Fibroblast of mammary gland (primary cell): ENCODE measurements at regions not wholly inside any gene's neighbourhood (a gene's known extent, or its start where the extent isn't known, plus 50 kb on each side); places are given as distances from the start of the nearest gene placed in this dataset.

ENCODE experiments used
- DNase-seq: peaks from one replicate; pipeline ENCODE4 v3.0.0-alpha.2; 2010; ENCODE audit warnings: low read depth
- H3K4me3 ChIP-seq: 2 replicates; pipeline ENCODE4 v1.5.1; 2011; ENCODE audit warnings: low read depth, mild to moderate bottlenecking, low read length, moderate library complexity; ENCODE audit not compliant: control insufficient read depth
- TF ChIP-seq, protein P1 (sequence below): conservative IDR thresholded peaks from 2 replicates; pipeline ENCODE4 v1.5.1; 2011; ENCODE audit warnings: low read depth, low read length, inconsistent platforms; ENCODE audit not compliant: control insufficient read depth, insufficient read depth

DNA sequence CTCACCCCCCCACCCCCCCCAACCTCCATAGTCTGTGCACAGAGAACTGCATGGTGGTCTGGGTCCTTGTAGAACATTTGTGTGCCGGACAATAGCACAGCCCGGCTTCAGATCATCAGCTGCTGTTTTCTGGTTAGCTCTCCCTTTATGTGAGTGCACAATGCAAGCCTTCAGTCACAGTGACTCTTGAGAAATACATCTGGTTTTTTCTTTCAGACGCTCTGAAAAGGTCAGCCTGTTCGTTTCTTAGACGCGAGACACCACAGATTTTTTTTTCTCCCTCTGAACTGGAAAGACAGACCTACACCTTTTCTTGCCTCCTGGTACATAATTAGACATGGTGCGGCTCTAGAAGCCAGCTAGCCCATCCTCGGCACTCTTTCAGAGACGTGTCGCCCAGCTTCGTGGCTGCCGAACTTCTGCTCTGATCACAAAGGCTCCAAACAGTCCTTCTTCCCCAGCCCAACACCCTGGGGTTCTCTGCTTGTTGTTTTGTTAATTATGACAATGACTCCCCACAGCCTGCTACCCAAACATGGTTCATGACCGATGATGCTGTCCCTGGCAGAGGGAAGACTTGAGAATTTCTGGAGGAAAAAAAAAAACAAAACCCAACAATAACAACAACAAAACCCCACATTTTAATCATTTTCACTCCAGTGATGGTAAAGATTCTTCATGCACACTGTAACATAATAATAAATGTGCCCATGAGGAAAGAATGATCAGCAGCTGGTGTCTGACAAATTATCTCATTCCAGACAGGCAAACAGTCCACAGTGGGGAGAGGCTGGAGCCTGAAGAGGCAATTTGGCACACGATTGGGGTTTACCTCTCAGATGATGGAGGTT lies 241.4 kb upstream of the ZNF462 start:
- TF ChIP-seq, protein P1, sequence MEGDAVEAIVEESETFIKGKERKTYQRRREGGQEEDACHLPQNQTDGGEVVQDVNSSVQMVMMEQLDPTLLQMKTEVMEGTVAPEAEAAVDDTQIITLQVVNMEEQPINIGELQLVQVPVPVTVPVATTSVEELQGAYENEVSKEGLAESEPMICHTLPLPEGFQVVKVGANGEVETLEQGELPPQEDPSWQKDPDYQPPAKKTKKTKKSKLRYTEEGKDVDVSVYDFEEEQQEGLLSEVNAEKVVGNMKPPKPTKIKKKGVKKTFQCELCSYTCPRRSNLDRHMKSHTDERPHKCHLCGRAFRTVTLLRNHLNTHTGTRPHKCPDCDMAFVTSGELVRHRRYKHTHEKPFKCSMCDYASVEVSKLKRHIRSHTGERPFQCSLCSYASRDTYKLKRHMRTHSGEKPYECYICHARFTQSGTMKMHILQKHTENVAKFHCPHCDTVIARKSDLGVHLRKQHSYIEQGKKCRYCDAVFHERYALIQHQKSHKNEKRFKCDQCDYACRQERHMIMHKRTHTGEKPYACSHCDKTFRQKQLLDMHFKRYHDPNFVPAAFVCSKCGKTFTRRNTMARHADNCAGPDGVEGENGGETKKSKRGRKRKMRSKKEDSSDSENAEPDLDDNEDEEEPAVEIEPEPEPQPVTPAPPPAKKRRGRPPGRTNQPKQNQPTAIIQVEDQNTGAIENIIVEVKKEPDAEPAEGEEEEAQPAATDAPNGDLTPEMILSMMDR: no peak
- DNase-seq: no peak
- H3K4me3 ChIP-seq: no peak overlapping the region

DNA sequence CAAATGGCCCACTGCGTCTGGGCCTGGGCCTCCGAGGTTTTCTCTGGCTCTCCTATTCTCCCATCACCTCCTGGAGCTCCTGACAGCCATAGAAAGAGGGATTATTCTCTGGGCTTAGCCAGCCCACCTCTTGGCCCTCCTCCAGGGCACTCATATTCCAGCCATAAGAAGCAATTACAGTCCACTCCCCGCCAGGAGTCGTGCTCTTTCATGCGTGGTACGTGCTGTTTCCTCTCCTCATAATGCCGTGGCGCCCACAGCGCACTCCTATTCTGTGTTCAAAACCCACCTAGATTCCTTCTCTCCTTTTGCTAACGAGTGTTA lies 240.8 kb upstream of the ZNF462 start:
- DNase-seq: no peak
- H3K4me3 ChIP-seq: no peak overlapping the region
- TF ChIP-seq, protein P1: no peak

DNA sequence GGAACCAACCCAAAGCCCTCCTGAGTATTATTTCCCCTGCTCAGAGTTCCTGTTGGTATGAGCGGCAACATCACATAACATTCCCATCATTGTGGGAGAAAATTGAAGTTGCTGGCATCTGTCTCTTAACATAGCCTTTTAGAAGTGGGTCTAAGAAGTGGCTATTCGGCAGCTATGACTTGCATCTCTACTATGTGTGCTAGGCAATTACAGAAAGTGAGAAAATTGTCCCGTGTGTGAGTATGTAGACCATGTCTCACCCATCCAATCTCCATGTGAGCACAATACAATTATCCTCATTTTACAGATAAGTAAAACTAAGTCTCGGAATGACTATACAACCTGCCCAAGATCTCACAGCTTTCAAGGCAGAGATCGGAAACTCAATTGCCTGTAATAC lies 239.4 kb upstream of the ZNF462 start:
- TF ChIP-seq, protein P1: no peak
- no peak for DNase-seq
- no peak overlapping the region for H3K4me3 ChIP-seq

DNA sequence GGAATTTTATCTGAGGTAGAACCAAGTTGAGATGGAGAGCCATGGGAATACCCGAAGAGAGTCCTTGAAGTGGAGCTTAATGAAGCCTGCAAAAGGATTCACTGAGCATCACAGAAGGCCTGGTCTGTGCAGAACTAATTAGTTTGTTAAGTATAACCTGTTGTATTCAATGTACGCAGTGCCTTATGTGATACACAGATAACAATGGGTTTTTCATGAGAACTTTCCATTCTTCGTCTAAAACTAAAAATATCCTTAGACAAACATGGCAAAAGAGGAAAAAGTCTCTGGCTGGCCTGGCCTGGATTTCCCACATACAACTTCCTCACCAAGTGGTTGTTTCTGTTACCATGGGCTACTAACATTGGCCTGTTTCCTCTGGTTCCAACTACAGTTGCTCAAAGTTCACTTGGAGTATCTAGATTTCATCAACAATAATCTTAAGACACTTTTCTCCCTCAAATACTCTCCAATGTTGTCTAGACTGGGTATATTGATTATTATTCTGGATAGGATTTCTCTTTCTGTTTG lies 237.6 kb upstream of the ZNF462 start:
- DNase-seq: no peak
- H3K4me3 ChIP-seq: no peak overlapping the region
- TF ChIP-seq, protein P1: no peak

DNA sequence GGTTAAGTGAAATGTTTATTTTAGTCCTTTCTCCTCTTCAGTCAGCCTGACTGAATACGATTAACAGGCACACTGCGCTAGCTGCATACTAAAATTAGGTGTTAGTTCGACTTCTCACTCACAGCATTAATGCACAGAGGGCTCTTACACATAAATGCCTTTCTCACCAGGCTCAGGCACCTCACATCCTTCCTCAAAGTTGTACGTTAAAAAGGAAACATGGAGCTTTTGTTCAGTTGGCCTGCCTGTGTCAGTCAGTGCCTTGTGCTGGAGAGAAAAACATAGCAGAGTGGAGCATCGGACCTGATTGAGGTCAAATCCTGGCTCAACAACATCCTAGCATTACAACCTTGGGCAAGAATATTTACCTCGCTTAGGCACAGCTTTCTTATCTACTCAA lies 236.0 kb upstream of the ZNF462 start:
- TF ChIP-seq, protein P1: no peak
- no peak overlapping the region for H3K4me3 ChIP-seq
- no peak for DNase-seq

DNA sequence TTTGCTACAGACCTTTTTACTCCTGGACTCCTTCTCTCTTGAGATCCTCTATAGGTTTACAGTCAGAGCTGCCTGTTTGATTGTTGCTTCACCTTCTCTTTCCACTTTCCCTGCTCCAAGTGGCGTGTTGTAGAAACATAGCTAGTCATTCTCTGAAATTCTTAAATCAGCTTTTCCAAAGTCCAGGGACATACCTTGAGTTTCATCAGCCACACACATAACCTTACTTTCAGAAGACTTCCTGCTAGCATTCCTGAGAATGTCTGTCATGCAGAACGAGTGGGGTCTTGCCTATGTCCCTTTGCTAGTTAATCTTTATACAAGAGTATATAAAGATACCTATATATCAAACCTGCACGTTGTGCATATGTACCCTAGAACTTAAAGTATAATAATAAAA lies 230.3 kb upstream of the ZNF462 start:
- TF ChIP-seq, protein P1: no peak
- H3K4me3 ChIP-seq: no peak overlapping the region
- DNase-seq: no peak
